ENCODE measurements at regions not wholly inside any gene's neighbourhood (a gene's known extent, or its start where the extent isn't known, plus 50 kb on each side); places are given as distances from the start of the nearest gene placed in this dataset.

- Histone ChIP-seq H3K27ac (no peak overlapping the region), H3K4me1 (peaks cover 0 to 6% (median 0%) of the 10 kb centered on the region in 4 donors), H3K9me3 (no peaks in the 10 kb centered on the region), H3K36me3 (no peaks in the 10 kb centered on the region), H3K27me3 (no peaks in the 10 kb centered on the region), H3K4me3 (no peak overlapping the region)
- DNase-seq, result no peak
- intact Hi-C loops (cut with DNase I; ENCODE audit: low total_unique reads), result no loop called here
- no peak for TF ChIP-seq CTCF (IDR thresholded peaks at IDR 0.05)
Observed at GRCh38 chr9:20033511-20033910, 244.7 kb upstream of the SLC24A2 start.

GRCh38 chr9:20032413-20033006 is 243.7 kb upstream of the SLC24A2 start:
- peaks cover 0 to 6% (median 0%) of the 10 kb centered on the region in 4 donors for H3K4me1 ChIP-seq
- no peak for DNase-seq
- H3K27ac ChIP-seq, result no peak overlapping the region
- no peaks in the 10 kb centered on the region for H3K27me3 ChIP-seq
- intact Hi-C loops (cut with DNase I; ENCODE audit: low total_unique reads), result no loop called here
- TF ChIP-seq CTCF (IDR thresholded peaks at IDR 0.05), result no peak
- H3K4me3 ChIP-seq, result no peak overlapping the region
- no peaks in the 10 kb centered on the region for H3K36me3 ChIP-seq
- H3K9me3 ChIP-seq, result no peaks in the 10 kb centered on the region

- no peak for TF ChIP-seq CTCF (IDR thresholded peaks at IDR 0.05)
- intact Hi-C loops (cut with DNase I; ENCODE audit: low total_unique reads), result no loop called here
- no peak overlapping the region for H3K27ac ChIP-seq
Observed at GRCh38 chr9:20031836-20032235, 243.0 kb upstream of the SLC24A2 start.

GRCh38 chr9:20030671-20031070 is 241.8 kb upstream of the SLC24A2 start:
- intact Hi-C loops (cut with DNase I; ENCODE audit: low total_unique reads), result no loop called here
- no peak for TF ChIP-seq CTCF (IDR thresholded peaks at IDR 0.05)
- no peak for DNase-seq
- Histone ChIP-seq H3K36me3 (no peaks in the 10 kb centered on the region), H3K4me1 (peaks cover 0 to 6% (median 0%) of the 10 kb centered on the region in 4 donors), H3K27ac (no peak overlapping the region), H3K9me3 (no peaks in the 10 kb centered on the region), H3K27me3 (no peaks in the 10 kb centered on the region), H3K4me3 (no peak overlapping the region)

More at GRCh38 chr9:20031836-20032235, 243.0 kb upstream of the SLC24A2 start:
- no peak for DNase-seq
- Histone ChIP-seq H3K4me3 (no peak overlapping the region), H3K4me1 (peaks cover 0 to 6% (median 0%) of the 10 kb centered on the region in 4 donors), H3K9me3 (no peaks in the 10 kb centered on the region), H3K36me3 (no peaks in the 10 kb centered on the region), H3K27me3 (no peaks in the 10 kb centered on the region)

GRCh38 chr9:20030221-20030620 is 241.4 kb upstream of the SLC24A2 start:
- H3K36me3 ChIP-seq, result no peaks in the 10 kb centered on the region
- H3K27me3 ChIP-seq, result no peaks in the 10 kb centered on the region
- no peak overlapping the region for H3K27ac ChIP-seq
- TF ChIP-seq CTCF (IDR thresholded peaks at IDR 0.05), result no peak
- H3K4me3 ChIP-seq, result no peak overlapping the region
- no peak for DNase-seq
- intact Hi-C loops (cut with DNase I; ENCODE audit: low total_unique reads), result no loop called here
- peaks cover 0 to 6% (median 0%) of the 10 kb centered on the region in 4 donors for H3K4me1 ChIP-seq
- H3K9me3 ChIP-seq, result no peaks in the 10 kb centered on the region

GRCh38 chr9:20028849-20029231 is 240.0 kb upstream of the SLC24A2 start:
- no peak for DNase-seq
- H3K4me3 ChIP-seq, result no peak overlapping the region
- no peaks in the 10 kb centered on the region for H3K9me3 ChIP-seq
- H3K36me3 ChIP-seq, result no peaks in the 10 kb centered on the region
- intact Hi-C loops (cut with DNase I; ENCODE audit: low total_unique reads), result loop anchor here (5.0 kb wide), 1 partner anchor 62 kb away; no protein-coding TSS in a partner anchor
- no peak overlapping the region for H3K27ac ChIP-seq
- TF ChIP-seq CTCF (IDR thresholded peaks at IDR 0.05), result no peak
- no peaks in the 10 kb centered on the region for H3K27me3 ChIP-seq
- H3K4me1 ChIP-seq, result peaks cover 0 to 5% (median 0%) of the 10 kb centered on the region in 4 donors

Measured in tibial artery (tissue), 4 donors.